ENCODE measurements at regions not wholly inside any gene's neighbourhood (a gene's known extent, or its start where the extent isn't known, plus 50 kb on each side); places are given as distances from the start of the nearest gene placed in this dataset.

GRCh38 chr12:60020068-60020467, 424.2 kb downstream of the SLC16A7 start:
- Mint-ChIP-seq H3K27ac (no peak overlapping the region), H3K27me3 (ENCODE audit: insufficient read depth, low read depth) (no peaks in the 10 kb centered on the region), H3K4me3 (no peak overlapping the region), H3K36me3 (no peaks in the 10 kb centered on the region), H3K4me1 (peaks cover 6% of the 10 kb centered on the region), H3K9me3 (no peaks in the 10 kb centered on the region)
- Histone ChIP-seq H3K4me2 (no peak overlapping the region), H3K79me2 (ENCODE audit: low read depth) (no peaks in the 10 kb centered on the region), H3K9me3 (ENCODE audit: low read depth) (no peaks in the 10 kb centered on the region), H2AFZ (replicated peaks) (no peak overlapping the region), H3K4me3 (no peak overlapping the region), H3F3A (ENCODE audit: low read depth) (no peaks in the 10 kb centered on the region), H3K4me1 (no peaks in the 10 kb centered on the region), H3K27me3 (no peaks in the 10 kb centered on the region), H3K9ac (no peak overlapping the region), H3K36me3 (no peaks in the 10 kb centered on the region), H4K20me1 (ENCODE audit: low read depth) (no peaks in the 10 kb centered on the region), H3K27ac (no peak overlapping the region)
- no peak for DNase-seq (ENCODE audit: low spot score)
- no peak for TF ChIP-seq CTCF (IDR thresholded peaks at IDR 0.05)
- TF ChIP-seq EZH2 (IDR thresholded peaks at IDR 0.05) = no peak
- no peak for TF ChIP-seq EZH2phosphoT487 (IDR thresholded peaks at IDR 0.05)

DNA sequence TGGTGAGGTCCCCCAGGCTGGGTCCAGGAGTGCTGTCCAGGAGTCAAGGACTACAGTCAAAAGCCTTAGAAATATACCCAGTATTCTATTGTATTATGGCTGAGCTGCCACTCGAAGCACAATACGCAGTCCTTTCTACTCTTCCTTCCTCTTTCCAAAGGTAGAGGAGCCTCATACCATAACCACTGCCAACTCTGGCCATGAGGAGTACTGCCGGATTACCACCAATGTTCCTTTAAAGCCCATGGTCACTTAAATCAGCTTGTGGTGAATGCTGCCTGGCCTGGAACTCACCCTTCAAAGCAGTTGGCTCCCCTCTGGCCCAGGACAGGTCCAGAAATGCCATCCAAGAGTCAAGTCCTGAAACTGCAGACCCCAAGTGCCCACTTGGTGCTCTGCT, 425.4 kb downstream of the SLC16A7 start:
- no peak for TF ChIP-seq EZH2 (IDR thresholded peaks at IDR 0.05)
- no peak for TF ChIP-seq EZH2phosphoT487 (IDR thresholded peaks at IDR 0.05)
- no peak for TF ChIP-seq CTCF (IDR thresholded peaks at IDR 0.05)
- no peak for DNase-seq (ENCODE audit: low spot score)
- Histone ChIP-seq H3K4me1 (no peaks in the 10 kb centered on the region), H3F3A (ENCODE audit: low read depth) (no peaks in the 10 kb centered on the region), H3K4me2 (no peak overlapping the region), H3K27me3 (no peaks in the 10 kb centered on the region), H3K79me2 (ENCODE audit: low read depth) (no peaks in the 10 kb centered on the region), H3K27ac (no peak overlapping the region), H3K9me3 (ENCODE audit: low read depth) (no peaks in the 10 kb centered on the region), H4K20me1 (ENCODE audit: low read depth) (no peaks in the 10 kb centered on the region), H3K36me3 (no peaks in the 10 kb centered on the region), H2AFZ (replicated peaks) (no peak overlapping the region), H3K9ac (no peak overlapping the region), H3K4me3 (no peak overlapping the region)
- H3K27ac Mint-ChIP-seq = no peak overlapping the region
- no peak overlapping the region for H3K4me3 Mint-ChIP-seq
- no peaks in the 10 kb centered on the region for H3K9me3 Mint-ChIP-seq
- H3K4me1 Mint-ChIP-seq = peaks cover 12% of the 10 kb centered on the region
- H3K36me3 Mint-ChIP-seq = no peaks in the 10 kb centered on the region
- no peaks in the 10 kb centered on the region for H3K27me3 Mint-ChIP-seq (ENCODE audit: insufficient read depth, low read depth)

DNA sequence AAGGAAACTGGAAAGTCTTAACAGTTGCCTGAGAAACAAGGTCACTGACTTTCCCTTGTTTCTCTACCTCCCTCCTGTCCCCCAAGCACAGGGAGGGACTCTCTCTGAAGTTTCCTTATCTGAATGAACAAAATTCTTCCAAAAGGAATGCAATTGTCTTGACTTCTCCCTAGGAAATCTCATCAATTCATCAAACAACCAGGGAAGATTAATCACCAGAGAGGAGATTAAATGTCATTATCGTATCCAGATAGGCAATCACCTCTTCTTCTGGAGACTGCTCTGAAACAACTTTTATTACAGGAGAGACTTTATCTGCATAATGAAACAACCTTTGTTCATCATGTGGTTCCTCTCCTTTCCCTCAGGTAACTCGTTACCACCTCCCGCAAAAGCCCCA, 431.4 kb downstream of the SLC16A7 start:
- Mint-ChIP-seq H3K27me3 (ENCODE audit: insufficient read depth, low read depth) (no peaks in the 10 kb centered on the region), H3K27ac (no peak overlapping the region), H3K9me3 (no peaks in the 10 kb centered on the region), H3K4me1 (peaks cover 15% of the 10 kb centered on the region), H3K36me3 (no peaks in the 10 kb centered on the region), H3K4me3 (no peak overlapping the region)
- TF ChIP-seq EZH2phosphoT487 (IDR thresholded peaks at IDR 0.05) = no peak
- no peak for TF ChIP-seq EZH2 (IDR thresholded peaks at IDR 0.05)
- no peak for TF ChIP-seq CTCF (IDR thresholded peaks at IDR 0.05)
- Histone ChIP-seq H3F3A (ENCODE audit: low read depth) (no peaks in the 10 kb centered on the region), H3K9ac (no peak overlapping the region), H3K27ac (no peak overlapping the region), H3K36me3 (no peaks in the 10 kb centered on the region), H4K20me1 (ENCODE audit: low read depth) (no peaks in the 10 kb centered on the region), H3K27me3 (no peaks in the 10 kb centered on the region), H2AFZ (replicated peaks) (no peak overlapping the region), H3K9me3 (ENCODE audit: low read depth) (no peaks in the 10 kb centered on the region), H3K4me1 (no peaks in the 10 kb centered on the region), H3K4me3 (no peak overlapping the region), H3K4me2 (no peak overlapping the region), H3K79me2 (ENCODE audit: low read depth) (no peaks in the 10 kb centered on the region)
- no peak for DNase-seq (ENCODE audit: low spot score)

GRCh38 chr12:60034147-60034546, 438.3 kb downstream of the SLC16A7 start:
- no peaks in the 10 kb centered on the region for H3K27me3 Mint-ChIP-seq (ENCODE audit: insufficient read depth, low read depth)
- H3K27me3 ChIP-seq = no peaks in the 10 kb centered on the region
- H3K4me3 ChIP-seq = no peak overlapping the region
- H3F3A ChIP-seq (ENCODE audit: low read depth) = no peaks in the 10 kb centered on the region
- no peaks in the 10 kb centered on the region for H3K9me3 ChIP-seq (ENCODE audit: low read depth)
- DNase-seq (ENCODE audit: low spot score) = no peak
- H3K4me1 Mint-ChIP-seq = no peaks in the 10 kb centered on the region
- H3K79me2 ChIP-seq (ENCODE audit: low read depth) = no peaks in the 10 kb centered on the region
- no peak overlapping the region for H3K27ac ChIP-seq
- no peak overlapping the region for H2AFZ ChIP-seq (replicated peaks)
- H3K9me3 Mint-ChIP-seq = peaks cover 14% of the 10 kb centered on the region
- no peak overlapping the region for H3K4me3 Mint-ChIP-seq
- H3K4me2 ChIP-seq = no peak overlapping the region
- TF ChIP-seq EZH2phosphoT487 (IDR thresholded peaks at IDR 0.05) (no peak), CTCF (IDR thresholded peaks at IDR 0.05) (no peak)
- H3K36me3 ChIP-seq = no peaks in the 10 kb centered on the region
- H3K27ac Mint-ChIP-seq = no peak overlapping the region
- H3K36me3 Mint-ChIP-seq = peaks cover 2% of the 10 kb centered on the region
- H4K20me1 ChIP-seq (ENCODE audit: low read depth) = no peaks in the 10 kb centered on the region
- no peaks in the 10 kb centered on the region for H3K4me1 ChIP-seq
- no peak overlapping the region for H3K9ac ChIP-seq
